ENCODE measurements at regions not wholly inside any gene's neighbourhood (a gene's known extent, or its start where the extent isn't known, plus 50 kb on each side); places are given as distances from the start of the nearest gene placed in this dataset.

DNA sequence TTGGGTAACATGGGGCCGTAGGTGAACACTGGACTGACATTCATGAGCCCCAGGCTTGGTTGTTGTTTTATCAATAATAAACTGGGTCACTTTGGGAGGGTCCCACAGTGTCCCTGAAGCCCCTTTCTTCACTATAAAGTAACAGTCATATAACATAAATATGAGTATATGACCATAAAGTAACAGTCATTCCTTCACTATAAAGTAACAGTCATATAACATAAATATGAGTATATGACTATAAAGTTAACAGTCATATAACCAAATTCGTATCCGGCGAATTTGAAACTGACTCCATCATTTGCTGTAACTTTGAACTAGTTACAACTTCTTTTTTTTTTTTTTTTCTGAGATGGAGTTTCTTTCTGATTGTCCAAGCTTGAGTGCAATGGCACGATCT lies 210.3 kb downstream of the KATNAL1 start:
- no peak for TF ChIP-seq CTCF (conservative IDR thresholded peaks at IDR 0.05 in 1 of 2, IDR thresholded peaks at IDR 0.05 in 1 of 2; ENCODE audit: low read depth in 1 of 2, low read length in 2 of 2)
- TF ChIP-seq EZH2 (IDR thresholded peaks at IDR 0.05; ENCODE audit: low read length, missing control alignments): no peak

Data from fibroblast of lung (primary cell).